Non-pigmented ciliary epithelial cell (primary cell): ENCODE measurements at regions not wholly inside any gene's neighbourhood (a gene's known extent, or its start where the extent isn't known, plus 50 kb on each side); places are given as distances from the start of the nearest gene placed in this dataset.
"Not testable (repeated sequence)": the region's sequence is repeated elsewhere in the genome, so short reads cannot be mapped to it uniquely, and the experiment has no call there.

Experiments used
- DNase-seq: peaks from one replicate; pipeline ENCODE4 v3.0.0-alpha.2; 2010; ENCODE audit warnings: low read depth

DNA sequence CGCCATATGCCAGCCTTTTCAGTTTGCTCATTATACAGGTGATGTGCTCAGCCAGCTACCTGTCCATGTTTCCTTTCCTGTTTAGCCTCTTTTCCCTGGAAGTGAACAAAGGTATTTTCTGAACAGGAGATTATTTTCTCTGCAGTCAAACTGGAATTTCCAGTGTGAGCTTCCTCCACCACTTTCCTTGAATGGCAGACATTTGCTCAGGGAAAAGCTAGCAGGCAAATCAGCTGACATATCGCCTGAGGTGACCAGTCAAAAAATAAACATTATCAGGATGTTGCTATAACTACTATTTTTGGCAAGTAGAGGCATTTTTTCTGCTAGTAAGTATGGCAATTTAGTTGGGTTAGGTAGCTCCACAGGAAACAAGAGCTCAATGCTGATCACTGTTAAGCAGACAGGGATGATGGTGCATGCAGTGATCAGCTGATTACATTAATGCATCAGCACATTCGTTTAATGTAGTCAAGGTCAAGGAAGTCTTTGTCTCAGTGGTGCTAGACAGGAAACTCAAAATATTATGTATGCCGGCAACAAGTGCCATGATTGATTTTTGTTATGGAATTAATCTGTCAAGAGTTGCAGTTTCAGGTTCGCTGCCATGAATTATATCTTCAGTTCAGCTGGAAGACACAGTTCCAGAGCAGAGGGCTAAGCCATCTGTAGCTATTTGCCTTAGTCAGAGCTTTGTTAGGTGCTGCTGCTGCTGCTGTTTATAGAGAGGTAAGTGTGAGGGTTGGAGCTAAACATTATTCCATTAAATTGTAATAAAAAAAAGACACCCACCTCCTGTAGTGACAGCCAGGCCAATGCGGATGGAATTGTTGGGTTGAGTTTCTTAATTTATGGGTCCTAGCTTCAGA lies 179.7 kb upstream of the ST6GALNAC5 start:
- no peak for DNase-seq

DNA sequence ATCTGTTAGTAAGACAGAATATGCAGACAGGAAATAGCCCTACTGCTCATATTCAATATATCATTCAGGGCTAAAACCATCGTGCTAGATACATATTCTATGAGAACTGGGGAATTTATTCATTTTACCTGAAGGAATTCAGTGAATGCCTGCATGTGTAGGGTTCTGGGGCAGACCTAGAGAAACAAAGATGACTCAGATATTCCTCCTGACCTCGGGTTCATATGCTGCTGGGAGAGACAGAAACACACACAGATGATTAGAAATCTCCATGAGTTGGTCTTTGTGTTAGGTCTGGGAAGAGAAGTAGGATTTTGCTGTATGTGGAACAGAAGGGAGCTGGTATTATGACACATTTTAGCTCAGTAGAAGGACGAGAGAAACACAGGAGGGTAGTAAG lies 176.5 kb upstream of the ST6GALNAC5 start:
- DNase-seq: peak; percentile 2

DNA sequence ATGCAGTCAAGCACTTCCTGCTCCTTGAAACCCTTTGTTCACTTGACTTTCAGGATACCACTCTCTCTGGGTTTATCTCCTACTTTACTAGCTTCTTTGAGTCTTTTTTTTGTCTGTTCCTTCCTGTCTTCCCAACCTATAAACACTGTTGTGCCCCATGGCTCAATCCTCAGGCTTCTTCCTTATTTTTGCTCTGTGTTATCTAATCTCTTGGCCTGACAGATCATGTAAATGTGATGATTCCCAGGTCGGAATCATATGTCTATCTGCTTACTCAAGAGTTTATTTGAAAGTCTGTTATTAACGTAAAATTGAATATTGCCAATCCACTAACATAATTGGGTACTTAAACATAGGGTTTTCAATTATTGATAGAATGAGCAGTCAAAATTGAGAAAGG lies 171.7 kb upstream of the ST6GALNAC5 start:
- DNase-seq: no peak

DNA sequence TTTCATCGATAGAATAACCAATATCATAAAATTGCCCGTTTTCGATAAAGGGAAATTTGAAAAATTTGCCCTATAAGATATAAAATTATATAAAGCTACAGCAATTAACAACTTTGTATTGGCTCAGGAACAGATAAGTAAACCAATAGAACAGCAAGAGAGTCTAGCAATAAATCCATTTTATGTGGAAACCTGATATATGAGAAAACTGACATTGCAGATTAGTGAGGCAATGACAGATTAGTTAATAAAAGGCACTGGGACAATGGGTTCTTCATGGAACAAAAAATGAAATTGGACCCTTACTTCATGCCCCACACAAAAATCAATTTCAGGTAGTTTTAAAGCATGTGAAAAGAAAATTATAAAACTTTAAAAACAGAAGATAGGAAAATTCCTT lies 169.9 kb upstream of the ST6GALNAC5 start:
- DNase-seq: no peak

DNA sequence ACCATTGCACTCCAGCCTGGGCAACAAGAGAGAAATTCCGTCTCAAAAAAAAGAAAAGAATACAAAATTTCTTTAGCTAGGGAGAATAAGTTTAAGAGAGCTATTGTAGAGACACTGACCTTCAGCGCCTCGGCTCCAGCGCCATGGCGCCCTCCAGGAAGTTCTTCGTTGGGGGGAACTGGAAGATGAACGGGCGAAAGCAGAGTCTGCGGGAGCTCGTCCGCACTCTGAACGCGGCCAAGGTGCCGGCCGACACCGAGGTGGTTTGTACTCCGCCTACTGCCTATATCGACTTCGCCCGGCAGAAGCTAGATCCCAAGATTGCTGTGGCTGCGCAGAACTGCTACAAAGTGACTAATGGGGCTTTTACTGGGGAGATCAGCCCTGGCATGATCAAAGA lies 167.6 kb upstream of the ST6GALNAC5 start:
- DNase-seq: not testable (repeated sequence)

DNA sequence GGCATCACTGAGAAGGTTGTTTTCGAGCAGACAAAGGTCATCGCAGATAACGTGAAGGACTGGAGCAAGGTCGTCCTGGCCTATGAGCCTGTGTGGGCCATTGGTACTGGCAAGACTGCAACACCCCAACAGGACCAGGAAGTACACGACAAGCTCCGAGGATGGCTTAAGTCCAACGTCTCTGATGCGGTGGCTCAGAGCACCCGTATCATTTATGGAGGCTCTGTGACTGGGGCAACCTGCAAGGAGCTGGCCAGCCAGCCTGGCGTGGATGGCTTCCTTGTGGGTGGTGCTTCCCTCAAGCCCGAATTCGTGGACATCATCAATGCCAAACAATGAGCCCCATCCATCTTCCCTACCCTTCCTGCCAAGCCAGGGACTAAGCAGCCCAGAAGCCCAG lies 167.1 kb upstream of the ST6GALNAC5 start:
- DNase-seq: not testable (repeated sequence)

DNA sequence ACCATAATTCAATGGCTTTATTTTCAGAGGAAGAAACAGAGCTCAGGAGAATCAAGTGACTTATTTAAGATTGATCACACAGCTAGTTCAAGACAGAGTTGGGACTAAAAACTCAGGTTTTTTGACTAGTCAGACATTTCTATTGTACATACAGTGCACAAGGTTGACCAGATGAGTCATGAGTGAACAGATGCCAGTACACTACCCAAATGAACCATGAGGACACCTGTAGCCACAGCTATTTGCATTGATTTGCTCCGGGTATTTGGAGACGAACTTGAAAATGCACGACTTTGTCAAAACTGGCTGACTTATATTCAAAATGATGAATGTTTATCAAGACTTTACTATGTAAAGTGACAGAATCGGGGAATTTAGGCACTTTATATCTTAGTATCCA lies 161.7 kb upstream of the ST6GALNAC5 start:
- no peak for DNase-seq

DNA sequence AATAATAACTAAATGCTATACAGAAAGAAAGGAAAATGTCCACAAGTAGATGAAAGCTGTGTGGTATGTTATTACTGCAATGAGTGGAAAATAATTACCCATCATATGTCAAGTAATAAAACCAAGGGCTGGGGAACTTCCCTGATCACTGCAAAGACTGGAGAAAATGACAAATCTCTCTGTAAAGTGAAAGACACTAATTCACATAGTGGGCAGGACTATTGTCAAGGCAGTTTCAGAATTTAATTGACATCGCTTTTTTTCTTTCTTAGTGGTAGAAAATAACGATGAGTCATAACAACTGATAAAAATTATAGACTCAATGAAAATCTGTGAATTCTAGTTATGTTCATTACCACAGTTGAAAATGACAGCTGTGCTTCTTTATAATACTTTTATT lies 153.7 kb upstream of the ST6GALNAC5 start:
- DNase-seq: no peak

DNA sequence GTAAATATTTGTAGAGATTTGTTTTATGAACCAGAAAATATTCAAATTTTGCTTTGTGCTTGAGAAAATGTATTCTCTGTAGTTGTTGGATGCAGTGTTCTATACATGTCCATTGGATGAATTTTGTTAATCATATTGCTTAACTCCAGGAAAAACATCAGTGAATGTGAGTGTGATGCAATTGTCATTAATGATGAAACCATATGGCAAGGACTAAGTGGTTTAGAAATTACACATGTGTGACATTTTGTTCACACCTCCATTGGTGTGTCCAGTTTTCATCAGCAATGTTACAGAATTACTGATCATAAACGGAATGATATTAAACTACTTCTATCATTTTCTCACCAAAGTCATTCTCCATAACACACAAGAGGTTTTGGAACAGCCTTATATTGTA lies 151.8 kb upstream of the ST6GALNAC5 start:
- no peak for DNase-seq

DNA sequence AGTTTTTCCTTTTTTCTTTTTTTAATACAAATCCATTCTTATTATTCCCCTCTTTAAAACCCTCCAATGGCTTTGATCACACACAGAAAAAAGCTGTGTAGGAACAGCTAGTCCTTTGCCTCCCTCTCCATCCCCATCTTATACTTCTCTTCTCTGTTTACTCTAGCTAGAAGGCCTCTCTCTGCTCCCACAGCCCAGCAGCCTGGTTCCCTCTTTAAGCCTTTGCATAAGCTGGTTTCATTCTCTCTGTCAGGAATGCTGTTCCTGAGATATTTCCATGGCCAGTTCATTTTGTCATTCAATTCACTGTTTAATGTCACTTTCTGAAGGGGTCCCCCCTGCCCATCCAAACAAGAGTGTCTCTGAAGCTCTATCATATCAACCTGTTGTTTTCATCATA lies 143.3 kb upstream of the ST6GALNAC5 start:
- DNase-seq: no peak

DNA sequence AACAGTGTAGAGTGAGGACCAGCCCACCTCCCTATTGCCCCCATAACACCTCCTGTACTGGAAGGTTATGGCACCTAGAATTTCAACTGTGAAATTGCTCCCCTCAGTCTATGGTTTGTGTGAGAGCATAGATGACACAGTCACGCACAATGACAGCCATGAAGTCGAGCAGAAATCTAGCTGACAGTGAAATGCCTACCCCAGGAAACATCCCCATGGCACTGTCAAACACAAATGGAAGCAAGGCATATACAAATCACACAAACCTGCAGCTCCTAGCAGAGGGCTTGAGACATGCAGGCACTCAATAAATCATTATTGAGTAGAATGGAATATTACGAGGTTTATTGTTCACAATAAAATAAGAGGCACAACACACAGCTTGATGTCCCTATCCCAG lies 142.5 kb upstream of the ST6GALNAC5 start:
- no peak for DNase-seq

DNA sequence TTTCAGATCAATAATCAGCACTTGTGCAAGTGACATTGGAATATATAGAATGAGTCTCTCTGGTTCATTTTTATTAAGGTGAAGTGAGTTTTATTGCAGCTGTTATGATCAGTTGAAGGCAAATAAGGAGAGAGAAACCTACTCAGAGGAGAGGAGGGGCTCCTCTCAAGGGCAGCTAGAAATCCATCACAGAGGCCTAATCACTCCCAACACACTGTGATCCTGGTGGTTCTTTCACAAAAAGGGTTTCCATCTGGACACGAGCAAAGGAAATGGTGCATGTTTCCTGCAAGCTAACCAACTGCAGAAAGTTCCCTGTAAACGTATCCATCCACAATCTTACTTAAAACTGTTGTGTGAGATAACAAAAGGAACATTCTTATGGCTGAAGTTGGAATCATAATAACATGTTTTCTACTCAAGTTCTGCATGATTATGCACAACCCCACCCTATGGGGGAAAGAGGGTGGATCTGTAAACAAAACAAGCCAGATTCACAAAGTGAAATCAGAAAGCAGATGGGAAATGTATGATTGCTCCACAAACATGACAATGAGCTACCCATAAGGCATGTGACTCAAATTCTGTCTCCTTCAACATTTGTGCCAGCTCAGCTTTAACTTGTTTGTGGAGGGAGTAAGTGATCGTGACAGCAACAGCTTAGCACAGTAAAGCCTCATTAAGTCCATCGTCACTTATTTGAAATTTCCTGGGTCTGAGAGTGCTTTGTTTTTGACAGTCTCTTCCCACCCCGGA lies 141.2 kb upstream of the ST6GALNAC5 start:
- DNase-seq: no peak

DNA sequence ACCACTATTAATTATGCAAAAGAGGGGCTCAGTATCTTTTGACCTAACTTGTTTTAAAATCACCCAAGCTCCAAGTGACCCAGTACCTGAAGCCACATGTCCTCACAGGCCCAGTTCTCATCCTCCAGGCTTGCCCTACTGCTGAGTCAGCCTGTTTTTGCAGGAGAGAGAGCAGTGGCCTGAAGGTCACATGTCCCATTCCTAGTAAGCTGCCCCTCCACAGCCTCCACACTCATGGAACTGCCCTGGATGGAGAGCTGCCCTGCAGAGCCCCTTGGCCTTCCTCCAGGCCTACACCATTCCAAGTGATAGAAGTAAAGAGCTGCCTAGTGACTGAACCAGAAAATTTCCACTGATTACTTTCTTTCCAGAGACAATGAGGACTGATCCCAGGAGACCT lies 139.8 kb upstream of the ST6GALNAC5 start:
- no peak for DNase-seq

DNA sequence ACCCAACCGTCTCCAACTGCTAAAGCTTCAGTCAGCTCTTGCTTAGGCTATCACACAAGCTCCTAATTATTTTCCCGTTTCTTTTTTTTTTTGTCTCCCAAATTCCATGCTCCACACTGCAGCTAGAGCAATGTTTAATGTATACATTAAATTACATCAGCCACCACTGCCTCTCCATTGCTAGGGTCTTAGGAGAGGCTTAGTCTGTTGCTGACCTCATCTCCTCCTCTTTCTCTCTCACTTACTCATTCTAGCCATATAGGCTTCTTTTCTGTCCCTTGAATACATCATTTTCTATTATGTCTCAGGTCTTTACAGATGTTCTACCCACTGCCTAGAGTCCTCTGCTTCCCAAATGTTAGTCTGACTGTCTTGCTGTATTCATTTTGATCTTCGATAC lies 138.1 kb upstream of the ST6GALNAC5 start:
- DNase-seq: no peak

DNA sequence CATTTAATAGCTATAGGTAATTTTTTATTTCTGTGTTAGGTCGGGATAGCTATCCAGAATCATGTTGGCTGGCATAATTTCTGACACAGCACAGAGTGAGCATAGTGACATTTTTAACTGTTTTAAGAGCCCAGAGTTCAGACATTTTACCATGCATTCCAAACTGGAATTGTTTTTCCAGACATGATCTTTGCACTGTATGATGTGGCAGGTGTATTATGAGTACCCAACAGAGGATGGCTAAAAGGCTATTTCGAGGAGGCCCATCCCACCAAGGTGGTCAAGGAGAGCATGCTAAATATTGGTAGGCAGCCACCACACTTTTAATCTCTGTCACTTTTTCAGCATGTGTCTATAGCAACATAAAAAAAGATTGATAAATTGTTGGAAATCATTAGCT lies 137.3 kb upstream of the ST6GALNAC5 start:
- no peak for DNase-seq

DNA sequence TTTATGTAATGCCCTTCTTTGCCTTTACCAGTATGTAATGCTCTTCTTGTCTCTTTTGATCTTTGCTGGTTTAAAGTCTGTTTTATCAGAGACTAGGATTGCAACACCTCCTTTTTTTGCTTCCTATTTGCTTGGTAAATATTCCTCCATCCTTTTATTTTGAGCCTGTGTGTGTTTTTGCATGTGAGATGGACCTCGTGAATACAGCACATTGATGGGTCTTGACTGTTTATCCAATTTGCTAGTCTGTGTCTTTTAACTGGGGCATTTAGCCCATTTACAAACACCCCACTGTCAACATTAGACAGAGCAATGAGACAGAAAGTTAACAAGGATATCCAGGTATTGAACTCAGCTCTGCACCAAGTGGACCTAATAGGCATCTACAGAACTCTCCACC lies 128.9 kb upstream of the ST6GALNAC5 start:
- not testable (repeated sequence) for DNase-seq

DNA sequence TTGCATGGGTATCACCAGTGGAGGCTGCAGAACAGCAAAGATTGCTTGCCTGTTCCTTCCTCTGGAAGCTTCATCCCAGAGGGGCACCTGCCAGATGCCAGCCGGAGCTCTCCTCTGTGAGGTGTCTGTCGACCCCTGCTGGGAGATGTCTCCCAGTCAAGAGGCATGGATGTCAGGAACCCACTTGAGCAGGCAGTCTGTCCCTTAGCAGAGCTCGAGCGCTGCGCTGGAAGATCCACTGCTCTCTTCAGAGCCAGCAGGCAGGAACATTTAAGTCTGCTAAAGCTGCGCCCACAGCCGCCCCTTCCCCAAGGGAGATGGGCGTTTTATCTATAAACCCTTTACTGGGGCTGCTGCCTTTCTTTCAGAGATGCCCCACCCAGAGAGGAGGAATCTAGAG lies 126.3 kb upstream of the ST6GALNAC5 start:
- DNase-seq: not testable (repeated sequence)

DNA sequence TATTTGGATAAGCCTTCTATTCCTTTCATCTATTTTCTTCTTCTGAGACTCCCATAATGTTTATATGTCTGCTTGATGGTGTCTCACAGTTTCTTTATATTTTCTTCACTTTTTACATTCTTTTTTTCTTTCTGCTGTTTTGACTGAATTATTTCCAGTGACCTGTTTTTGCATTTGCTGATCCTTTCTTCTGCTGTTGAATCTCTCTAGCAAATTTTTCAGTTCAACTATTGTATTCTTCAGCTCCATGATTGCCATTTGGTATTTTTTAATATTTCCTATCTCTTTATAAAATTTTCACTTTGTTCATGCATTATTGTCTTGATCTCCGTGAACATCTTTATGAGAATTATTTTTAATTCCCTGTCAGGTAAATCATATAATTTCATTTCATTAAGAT lies 122.3 kb upstream of the ST6GALNAC5 start:
- no peak for DNase-seq

DNA sequence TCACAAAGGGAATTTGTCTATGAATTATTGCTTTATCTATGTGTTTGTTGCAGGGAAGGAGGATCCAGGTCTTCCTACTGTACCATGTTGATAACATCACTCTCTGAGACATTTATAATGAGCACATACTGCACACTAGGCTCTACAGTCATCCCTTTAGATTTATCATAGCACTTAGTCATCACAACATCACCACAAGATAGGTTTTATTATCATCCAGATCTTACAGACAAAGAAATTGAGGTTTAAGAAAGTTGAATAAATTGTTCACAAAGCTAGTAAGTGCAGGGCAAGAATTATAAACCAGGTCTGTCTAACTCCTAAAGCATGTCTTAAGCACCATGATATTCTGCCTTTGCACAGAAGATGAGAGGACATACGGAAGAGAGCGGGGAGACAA lies 121.1 kb upstream of the ST6GALNAC5 start:
- no peak for DNase-seq

DNA sequence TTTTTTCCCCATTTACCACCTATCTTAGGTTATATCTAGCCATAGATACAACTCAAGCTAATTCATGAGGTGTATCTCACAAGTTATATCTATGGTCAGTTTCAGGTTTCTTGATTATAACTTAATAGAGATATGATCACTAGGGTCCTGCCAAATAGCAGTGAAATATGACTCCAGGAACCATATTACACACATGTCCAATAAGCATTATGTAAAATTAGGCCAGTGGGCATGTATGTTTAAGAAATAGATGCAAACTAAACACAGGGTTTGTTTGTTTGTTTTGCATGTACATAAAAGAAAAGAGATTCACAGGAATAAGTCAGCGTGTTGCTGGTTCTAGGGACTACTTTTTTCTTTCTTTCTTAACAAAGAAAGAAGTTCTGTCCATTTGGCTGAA lies 112.5 kb upstream of the ST6GALNAC5 start:
- DNase-seq: no peak

DNA sequence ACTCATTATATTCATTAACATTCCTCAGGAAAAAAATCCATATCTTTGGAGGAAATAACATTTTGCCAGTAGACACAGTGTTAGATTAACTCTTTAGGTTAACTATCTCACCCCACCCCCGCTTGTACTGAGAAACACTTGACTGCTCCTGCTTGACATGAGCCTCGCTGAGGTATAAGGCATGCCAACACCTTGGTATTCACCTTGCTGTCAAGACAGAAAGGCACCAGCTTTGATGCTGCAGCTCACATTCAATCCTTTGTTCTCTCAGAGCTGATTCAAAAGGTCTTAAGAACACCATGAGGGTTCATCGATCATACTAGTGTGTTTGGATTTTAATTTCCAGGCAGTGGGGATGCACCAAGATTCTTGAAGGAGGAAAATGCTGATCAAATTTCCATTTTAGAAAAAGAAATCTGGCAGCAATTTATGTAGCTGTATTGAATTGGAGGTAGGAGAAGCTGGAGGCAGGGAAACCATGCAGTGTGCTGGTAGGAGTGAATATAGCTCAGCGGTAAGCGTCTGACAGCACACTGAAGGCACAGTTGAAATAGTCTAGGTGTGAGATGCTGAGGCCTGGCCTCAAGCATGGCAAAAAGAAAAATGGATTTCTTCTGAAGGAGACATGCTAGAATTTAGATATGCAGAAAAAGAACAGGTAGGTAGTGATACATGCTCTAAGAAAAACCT lies 108.0 kb upstream of the ST6GALNAC5 start:
- DNase-seq: no peak

DNA sequence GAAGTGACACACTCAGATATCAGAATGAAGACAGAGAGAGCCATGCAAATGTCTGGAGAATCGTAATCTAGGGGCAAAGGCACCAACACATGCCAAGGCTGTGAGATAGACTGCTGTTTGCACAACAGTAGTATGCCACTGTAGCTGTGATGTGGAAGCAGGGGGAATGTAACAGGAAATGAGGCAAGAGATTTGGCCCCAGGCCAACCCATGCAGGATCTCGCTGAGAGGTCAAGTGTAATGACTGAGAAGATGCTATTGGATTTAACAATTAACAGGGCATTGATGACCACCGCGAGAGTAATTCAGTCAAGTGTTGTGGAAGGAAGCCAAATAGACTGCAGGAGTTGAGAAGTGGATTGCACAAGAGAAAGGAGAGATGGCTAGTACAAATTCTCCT lies 107.3 kb upstream of the ST6GALNAC5 start:
- DNase-seq: peak; percentile 14

DNA sequence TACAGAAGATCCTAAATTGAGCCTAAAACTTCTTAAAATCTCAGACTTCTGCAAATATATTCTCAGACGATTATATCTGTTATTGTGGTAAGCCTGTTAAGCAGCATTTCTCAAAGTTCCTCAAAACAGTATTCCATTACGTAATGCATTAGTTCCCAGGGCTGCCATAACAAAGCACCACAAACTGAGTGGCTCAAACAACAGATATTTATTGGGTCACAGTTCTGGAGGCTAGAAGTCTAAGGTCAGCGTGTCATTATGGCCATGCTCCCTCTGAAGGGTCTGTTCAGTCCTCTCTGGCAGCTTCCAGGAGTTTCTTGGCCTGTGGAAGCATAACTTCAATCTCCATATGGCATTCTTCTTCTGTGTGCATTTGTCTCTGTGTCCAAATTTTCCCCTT lies 103.5 kb upstream of the ST6GALNAC5 start:
- DNase-seq: no peak
